ENCODE measurements at regions not wholly inside any gene's neighbourhood (a gene's known extent, or its start where the extent isn't known, plus 50 kb on each side); places are given as distances from the start of the nearest gene placed in this dataset.
"Not testable (repeated sequence)": the region's sequence is repeated elsewhere in the genome, so short reads cannot be mapped to it uniquely, and the experiment has no call there.

GRCh38 chr16:22572331-22573224, 61.9 kb downstream of the NPIPB5 start:
- not testable (repeated sequence) for H3K27me3 ChIP-seq (replicated peaks; ENCODE audit: control insufficient read depth, insufficient read depth, low read length); H3K4me3 ChIP-seq (replicated peaks; ENCODE audit: low read depth, low read length); DNase-seq (ENCODE audit: extremely low read depth, insufficient read length); H3K36me3 ChIP-seq (ENCODE audit: control insufficient read depth, insufficient read depth, low read length)

GRCh38 chr16:22573225-22573530, 62.5 kb downstream of the NPIPB5 start:
- H3K36me3 ChIP-seq (ENCODE audit: control insufficient read depth, insufficient read depth, low read length); DNase-seq (ENCODE audit: extremely low read depth, insufficient read length); H3K27me3 ChIP-seq (replicated peaks; ENCODE audit: control insufficient read depth, insufficient read depth, low read length); H3K4me3 ChIP-seq (replicated peaks; ENCODE audit: low read depth, low read length): not testable (repeated sequence)

GRCh38 chr16:22576506-22576905, 65.8 kb downstream of the NPIPB5 start:
- not testable (repeated sequence) for H3K4me3 ChIP-seq (replicated peaks; ENCODE audit: low read depth, low read length); H3K36me3 ChIP-seq (ENCODE audit: control insufficient read depth, insufficient read depth, low read length); H3K27me3 ChIP-seq (replicated peaks; ENCODE audit: control insufficient read depth, insufficient read depth, low read length); DNase-seq (ENCODE audit: extremely low read depth, insufficient read length)

GRCh38 chr16:22583195-22583594, 72.5 kb downstream of the NPIPB5 start:
- not testable (repeated sequence) for DNase-seq (ENCODE audit: extremely low read depth, insufficient read length); H3K4me3 ChIP-seq (replicated peaks; ENCODE audit: low read depth, low read length); H3K27me3 ChIP-seq (replicated peaks; ENCODE audit: control insufficient read depth, insufficient read depth, low read length)

GRCh38 chr16:22584459-22584858, 73.8 kb downstream of the NPIPB5 start:
- not testable (repeated sequence) for H3K36me3 ChIP-seq (ENCODE audit: control insufficient read depth, insufficient read depth, low read length); DNase-seq (ENCODE audit: extremely low read depth, insufficient read length); H3K4me3 ChIP-seq (replicated peaks; ENCODE audit: low read depth, low read length); H3K27me3 ChIP-seq (replicated peaks; ENCODE audit: control insufficient read depth, insufficient read depth, low read length)

More at GRCh38 chr16:22583195-22583594, 72.5 kb downstream of the NPIPB5 start:
- not testable (repeated sequence) for H3K36me3 ChIP-seq (ENCODE audit: control insufficient read depth, insufficient read depth, low read length)

GRCh38 chr16:22584941-22585340, 74.2 kb downstream of the NPIPB5 start:
- H3K36me3 ChIP-seq (ENCODE audit: control insufficient read depth, insufficient read depth, low read length); H3K27me3 ChIP-seq (replicated peaks; ENCODE audit: control insufficient read depth, insufficient read depth, low read length); H3K4me3 ChIP-seq (replicated peaks; ENCODE audit: low read depth, low read length); DNase-seq (ENCODE audit: extremely low read depth, insufficient read length): not testable (repeated sequence)

GRCh38 chr16:22585431-22585830, 74.7 kb downstream of the NPIPB5 start:
- not testable (repeated sequence) for H3K36me3 ChIP-seq (ENCODE audit: control insufficient read depth, insufficient read depth, low read length); H3K4me3 ChIP-seq (replicated peaks; ENCODE audit: low read depth, low read length); H3K27me3 ChIP-seq (replicated peaks; ENCODE audit: control insufficient read depth, insufficient read depth, low read length); DNase-seq (ENCODE audit: extremely low read depth, insufficient read length)

- DNase-seq (ENCODE audit: extremely low read depth, insufficient read length); H3K36me3 ChIP-seq (ENCODE audit: control insufficient read depth, insufficient read depth, low read length); H3K4me3 ChIP-seq (replicated peaks; ENCODE audit: low read depth, low read length); H3K27me3 ChIP-seq (replicated peaks; ENCODE audit: control insufficient read depth, insufficient read depth, low read length): not testable (repeated sequence)
These were observed 76.0 kb downstream of the NPIPB5 start for GRCh38 chr16:22586732-22587131.

GRCh38 chr16:22589757-22590156, 79.1 kb downstream of the NPIPB5 start:
- H3K36me3 ChIP-seq (ENCODE audit: control insufficient read depth, insufficient read depth, low read length); DNase-seq (ENCODE audit: extremely low read depth, insufficient read length); H3K4me3 ChIP-seq (replicated peaks; ENCODE audit: low read depth, low read length); H3K27me3 ChIP-seq (replicated peaks; ENCODE audit: control insufficient read depth, insufficient read depth, low read length): not testable (repeated sequence)

GRCh38 chr16:22596445-22597045, 85.9 kb downstream of the NPIPB5 start:
- DNase-seq (ENCODE audit: extremely low read depth, insufficient read length); H3K27me3 ChIP-seq (replicated peaks; ENCODE audit: control insufficient read depth, insufficient read depth, low read length); H3K4me3 ChIP-seq (replicated peaks; ENCODE audit: low read depth, low read length); H3K36me3 ChIP-seq (ENCODE audit: control insufficient read depth, insufficient read depth, low read length): not testable (repeated sequence)

- not testable (repeated sequence) for H3K36me3 ChIP-seq (ENCODE audit: control insufficient read depth, insufficient read depth, low read length); H3K27me3 ChIP-seq (replicated peaks; ENCODE audit: control insufficient read depth, insufficient read depth, low read length); H3K4me3 ChIP-seq (replicated peaks; ENCODE audit: low read depth, low read length); DNase-seq (ENCODE audit: extremely low read depth, insufficient read length)
These were observed 93.1 kb downstream of the NPIPB5 start for GRCh38 chr16:22603744-22604143.

- not testable (repeated sequence) for DNase-seq (ENCODE audit: extremely low read depth, insufficient read length); H3K27me3 ChIP-seq (replicated peaks; ENCODE audit: control insufficient read depth, insufficient read depth, low read length); H3K36me3 ChIP-seq (ENCODE audit: control insufficient read depth, insufficient read depth, low read length); H3K4me3 ChIP-seq (replicated peaks; ENCODE audit: low read depth, low read length)
These were observed 95.9 kb downstream of the NPIPB5 start for GRCh38 chr16:22606619-22607018.

- H3K27me3 ChIP-seq (replicated peaks; ENCODE audit: control insufficient read depth, insufficient read depth, low read length); H3K36me3 ChIP-seq (ENCODE audit: control insufficient read depth, insufficient read depth, low read length); H3K4me3 ChIP-seq (replicated peaks; ENCODE audit: low read depth, low read length); DNase-seq (ENCODE audit: extremely low read depth, insufficient read length): not testable (repeated sequence)
These were observed 99.1 kb downstream of the NPIPB5 start for GRCh38 chr16:22609798-22610197.

GRCh38 chr16:22611128-22611527, 100.4 kb downstream of the NPIPB5 start:
- not testable (repeated sequence) for DNase-seq (ENCODE audit: extremely low read depth, insufficient read length); H3K36me3 ChIP-seq (ENCODE audit: control insufficient read depth, insufficient read depth, low read length); H3K4me3 ChIP-seq (replicated peaks; ENCODE audit: low read depth, low read length); H3K27me3 ChIP-seq (replicated peaks; ENCODE audit: control insufficient read depth, insufficient read depth, low read length)

Data from GM06990 (cell line).